B cell (primary cell): ENCODE measurements at regions not wholly inside any gene's neighbourhood (a gene's known extent, or its start where the extent isn't known, plus 50 kb on each side); places are given as distances from the start of the nearest gene placed in this dataset.

ENCODE experiments used
- EZH2 ChIP-seq: IDR thresholded peaks from 2 replicates; pipeline ENCODE4 v1.6.1; 2012; ENCODE audit warnings: borderline replicate concordance, low read depth, mild to moderate bottlenecking, moderate library complexity, low read length; ENCODE audit not compliant: insufficient read depth, poor library complexity, severe bottlenecking
- TF ChIP-seq, protein P1 (sequence below): fragments of 200-600 bp; IDR thresholded peaks from one replicate; pipeline ENCODE4 v1.8.0; 2022; ENCODE audit warnings: antibody characterized with exemption, mild to moderate bottlenecking

GRCh38 chr5:108503986-108504385, 122.1 kb upstream of the FBXL17 start:
- TF ChIP-seq, protein P1, sequence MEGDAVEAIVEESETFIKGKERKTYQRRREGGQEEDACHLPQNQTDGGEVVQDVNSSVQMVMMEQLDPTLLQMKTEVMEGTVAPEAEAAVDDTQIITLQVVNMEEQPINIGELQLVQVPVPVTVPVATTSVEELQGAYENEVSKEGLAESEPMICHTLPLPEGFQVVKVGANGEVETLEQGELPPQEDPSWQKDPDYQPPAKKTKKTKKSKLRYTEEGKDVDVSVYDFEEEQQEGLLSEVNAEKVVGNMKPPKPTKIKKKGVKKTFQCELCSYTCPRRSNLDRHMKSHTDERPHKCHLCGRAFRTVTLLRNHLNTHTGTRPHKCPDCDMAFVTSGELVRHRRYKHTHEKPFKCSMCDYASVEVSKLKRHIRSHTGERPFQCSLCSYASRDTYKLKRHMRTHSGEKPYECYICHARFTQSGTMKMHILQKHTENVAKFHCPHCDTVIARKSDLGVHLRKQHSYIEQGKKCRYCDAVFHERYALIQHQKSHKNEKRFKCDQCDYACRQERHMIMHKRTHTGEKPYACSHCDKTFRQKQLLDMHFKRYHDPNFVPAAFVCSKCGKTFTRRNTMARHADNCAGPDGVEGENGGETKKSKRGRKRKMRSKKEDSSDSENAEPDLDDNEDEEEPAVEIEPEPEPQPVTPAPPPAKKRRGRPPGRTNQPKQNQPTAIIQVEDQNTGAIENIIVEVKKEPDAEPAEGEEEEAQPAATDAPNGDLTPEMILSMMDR, result no peak
- no peak for TF ChIP-seq EZH2
